Femur (tissue), 1 donor: ENCODE measurements at regions not wholly inside any gene's neighbourhood (a gene's known extent, or its start where the extent isn't known, plus 50 kb on each side); places are given as distances from the start of the nearest gene placed in this dataset.

Source experiments
- DNase-seq: peaks from one replicate; pipeline ENCODE4 v3.0.0-alpha.2; 2017

GRCh38 chr12:40620564-40621019 lies 71.6 kb upstream of the CNTN1 start:
- DNase-seq = no peak

- DNase-seq = peak; percentile 42
Measured at GRCh38 chr12:40622246-40622838, 69.9 kb upstream of the CNTN1 start.

GRCh38 chr12:40632171-40632570 lies 60.1 kb upstream of the CNTN1 start:
- DNase-seq = no peak

GRCh38 chr12:40632933-40633332 lies 59.3 kb upstream of the CNTN1 start:
- no peak for DNase-seq

- DNase-seq = peak; percentile 23
Measured at GRCh38 chr12:40634517-40635131, 57.6 kb upstream of the CNTN1 start.

- no peak for DNase-seq
Measured at GRCh38 chr12:40635141-40635731, 57.0 kb upstream of the CNTN1 start.
